HuH-7 (cell line): ENCODE measurements at regions not wholly inside any gene's neighbourhood (a gene's known extent, or its start where the extent isn't known, plus 50 kb on each side); places are given as distances from the start of the nearest gene placed in this dataset.

ENCODE experiments used
- DNase-seq: peaks from one replicate; pipeline ENCODE4 v3.0.0; 2011; ENCODE audit warnings: low spot score

DNA sequence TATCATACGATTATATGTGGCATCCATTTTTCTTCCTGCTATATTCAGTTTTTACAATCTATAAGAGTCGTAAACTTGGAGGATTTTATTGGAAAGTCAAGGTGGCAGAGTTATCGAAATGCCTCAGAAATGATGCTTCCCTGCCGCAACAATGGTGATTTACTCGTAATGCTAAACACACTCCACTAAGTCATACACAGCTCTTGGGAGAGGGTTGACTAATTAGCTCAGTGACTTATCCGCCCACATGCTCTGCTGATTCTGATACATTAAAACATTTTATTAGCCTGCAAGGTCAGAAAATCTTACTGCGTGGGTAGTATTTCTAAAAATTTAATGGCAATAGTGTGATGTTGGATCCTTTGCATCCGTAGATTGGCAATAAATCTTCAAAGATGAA is 420.1 kb downstream of the ARAP2 start:
- DNase-seq: no peak

- DNase-seq: no peak
These were observed 408.4 kb downstream of the ARAP2 start for GRCh38 chr4:35835893-35836292.

DNA sequence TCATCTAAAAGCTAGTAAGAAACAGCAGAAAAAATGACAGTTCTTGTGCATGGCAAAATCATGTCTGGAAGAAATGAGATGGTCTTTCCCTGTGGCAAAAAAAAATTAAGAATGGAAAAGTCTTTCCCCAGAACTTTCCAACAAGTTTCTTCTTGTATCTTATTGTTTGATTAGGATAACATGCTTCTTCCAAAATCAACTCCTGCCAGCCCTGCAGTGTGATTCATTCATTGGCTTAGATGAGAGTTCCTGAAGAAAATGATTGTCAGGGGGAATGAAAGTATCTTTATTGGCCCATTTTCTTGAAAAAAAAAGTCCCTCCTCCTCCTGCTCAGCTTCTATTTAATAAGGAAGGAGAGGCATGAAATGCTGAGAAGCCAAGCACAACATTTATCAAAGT is 407.7 kb downstream of the ARAP2 start:
- no peak for DNase-seq

DNA sequence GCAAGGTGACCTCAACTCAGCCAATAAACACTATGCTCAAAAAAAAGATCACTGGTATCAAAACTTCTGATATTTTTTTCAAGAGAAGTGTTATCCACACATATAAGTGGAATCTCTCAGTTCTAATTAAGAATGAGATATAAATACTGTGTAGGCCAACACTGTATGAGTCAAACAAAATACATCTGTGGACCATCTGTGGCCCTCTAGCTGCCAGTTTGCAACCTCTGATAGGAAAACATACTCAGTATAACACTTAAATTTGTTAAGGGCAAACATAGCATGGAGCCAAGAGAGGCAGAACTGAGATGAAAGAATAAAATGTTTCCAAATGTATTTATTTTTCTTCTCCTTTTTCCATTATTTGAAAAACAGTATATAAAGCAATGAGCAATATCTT is 377.3 kb downstream of the ARAP2 start:
- no peak for DNase-seq

DNA sequence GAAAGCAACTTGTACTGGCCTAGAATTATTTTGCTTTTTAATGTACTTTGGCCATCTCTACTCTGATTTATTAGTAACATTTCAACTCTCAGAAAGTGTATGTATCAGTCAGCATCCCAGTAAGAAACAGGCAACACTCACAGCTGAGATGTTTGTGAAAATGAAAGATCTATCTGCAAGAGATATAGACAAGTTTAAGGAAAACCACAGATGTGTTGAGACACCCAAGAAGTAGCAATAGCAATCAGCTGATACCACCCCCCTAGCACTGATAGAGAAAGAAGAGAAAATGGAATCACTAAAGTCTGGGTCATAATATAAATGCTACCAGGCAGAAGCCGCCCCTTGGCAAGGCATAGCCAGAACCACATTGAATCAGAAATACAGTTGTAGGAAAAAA is 372.0 kb downstream of the ARAP2 start:
- DNase-seq: no peak

DNA sequence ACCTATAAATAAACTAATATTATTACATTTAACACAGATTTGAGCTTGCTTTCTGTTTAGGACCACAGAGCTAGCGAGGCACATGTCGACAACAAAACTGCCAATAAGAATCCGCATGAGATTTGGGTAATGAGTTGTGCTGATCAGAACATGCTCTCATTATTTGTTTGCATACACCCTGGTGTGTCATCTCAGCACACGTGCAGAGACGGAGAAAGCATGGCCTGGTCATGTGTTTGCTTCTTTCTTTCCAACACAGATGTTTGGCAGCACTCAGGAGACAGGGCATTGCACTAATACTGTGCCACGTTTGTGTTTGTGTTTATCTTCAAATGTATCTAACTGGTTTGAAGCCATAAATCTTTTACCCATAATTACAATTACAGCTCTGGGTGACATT is 364.8 kb downstream of the ARAP2 start:
- no peak for DNase-seq

GRCh38 chr4:35883108-35883507 is 361.2 kb downstream of the ARAP2 start:
- DNase-seq: no peak

GRCh38 chr4:35884714-35885480 is 359.4 kb downstream of the ARAP2 start:
- no peak for DNase-seq

GRCh38 chr4:35897808-35898207 is 346.5 kb downstream of the ARAP2 start:
- no peak for DNase-seq

DNA sequence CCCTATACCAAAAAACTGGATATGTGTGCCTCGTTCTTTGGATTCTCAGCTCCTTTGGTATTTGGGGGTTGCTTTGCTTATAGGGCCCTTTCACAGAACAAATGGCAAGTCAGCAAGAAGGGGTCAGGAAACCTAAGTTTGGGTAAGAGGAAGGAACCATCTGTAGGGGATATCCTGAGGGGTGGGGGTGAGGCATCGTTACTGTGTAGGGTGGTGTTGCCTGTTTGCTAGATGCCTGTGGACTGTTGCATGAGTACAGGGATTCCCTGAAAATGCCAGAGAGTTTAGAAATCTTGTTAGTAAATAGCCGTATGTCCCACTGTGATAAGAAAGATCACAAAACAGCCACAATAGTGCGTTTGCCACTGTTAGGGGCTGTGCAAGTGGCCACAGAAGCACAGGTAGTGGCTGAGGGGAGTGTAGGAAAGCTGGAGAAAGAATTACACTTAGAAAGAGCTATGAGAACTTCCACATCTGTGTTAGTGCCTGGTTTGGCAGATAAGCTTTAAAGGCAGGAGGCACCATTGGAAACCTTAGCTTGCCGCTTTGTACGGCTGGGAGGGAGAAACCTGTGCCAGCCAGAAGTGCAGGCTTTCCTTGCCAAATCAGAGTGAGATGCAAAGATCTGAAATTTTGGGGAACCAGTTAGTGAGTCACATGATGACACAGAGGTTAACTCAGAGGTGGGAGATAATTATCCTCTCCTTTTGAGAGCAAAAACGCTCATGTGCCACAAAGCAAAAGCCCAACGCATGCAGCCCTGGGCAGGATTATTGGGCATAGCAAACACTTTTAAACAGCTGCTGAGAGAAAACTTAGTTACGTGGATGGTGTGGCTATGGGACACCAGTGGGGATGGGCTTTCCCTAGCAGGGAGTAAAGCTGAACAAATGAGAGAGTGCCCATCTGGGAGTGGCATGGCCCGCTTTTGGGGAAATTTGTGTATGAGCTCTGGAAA is 343.7 kb downstream of the ARAP2 start:
- DNase-seq: no peak

DNA sequence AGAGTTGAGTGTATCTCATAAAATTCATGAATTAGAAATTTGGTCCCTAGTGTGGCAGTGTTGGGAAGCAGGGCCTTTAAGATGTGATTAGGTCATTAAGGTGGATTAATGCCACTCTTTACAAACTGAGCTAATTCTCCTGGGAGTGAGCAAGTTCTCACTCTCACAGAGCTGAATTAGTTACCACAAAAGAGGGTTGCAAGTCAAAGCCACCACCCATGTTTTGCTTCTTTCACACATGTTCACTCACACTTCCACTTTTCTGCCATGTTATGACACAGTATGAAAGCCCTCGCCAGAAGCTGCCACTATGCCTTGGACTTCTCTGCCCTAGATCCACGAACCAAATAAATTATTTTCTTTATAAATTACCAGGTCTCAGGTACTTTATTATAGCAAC is 332.1 kb downstream of the ARAP2 start:
- no peak for DNase-seq

DNA sequence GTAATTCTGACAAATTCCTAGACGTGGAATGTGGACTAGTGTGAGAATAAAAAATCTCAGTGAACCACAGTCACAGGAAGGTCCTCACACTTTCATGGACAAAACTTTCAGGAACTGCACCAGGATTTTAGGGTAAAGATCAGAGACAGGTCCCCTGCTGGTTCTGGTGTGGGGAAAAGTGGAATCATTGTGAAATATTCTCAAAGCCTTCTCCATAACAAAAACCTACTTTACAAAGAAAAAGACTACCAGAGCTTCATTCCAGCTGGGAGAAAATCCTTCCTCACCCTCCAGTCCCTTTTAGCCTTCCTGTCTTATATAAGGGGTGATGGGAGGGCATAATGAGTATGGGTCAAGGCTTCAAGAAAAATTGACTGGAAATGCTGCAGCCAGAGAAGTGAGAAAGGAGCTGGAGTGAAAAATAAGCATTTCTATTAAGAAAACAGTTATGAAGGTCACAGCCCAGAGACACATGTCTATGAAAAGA is 325.8 kb downstream of the ARAP2 start:
- no peak for DNase-seq

DNA sequence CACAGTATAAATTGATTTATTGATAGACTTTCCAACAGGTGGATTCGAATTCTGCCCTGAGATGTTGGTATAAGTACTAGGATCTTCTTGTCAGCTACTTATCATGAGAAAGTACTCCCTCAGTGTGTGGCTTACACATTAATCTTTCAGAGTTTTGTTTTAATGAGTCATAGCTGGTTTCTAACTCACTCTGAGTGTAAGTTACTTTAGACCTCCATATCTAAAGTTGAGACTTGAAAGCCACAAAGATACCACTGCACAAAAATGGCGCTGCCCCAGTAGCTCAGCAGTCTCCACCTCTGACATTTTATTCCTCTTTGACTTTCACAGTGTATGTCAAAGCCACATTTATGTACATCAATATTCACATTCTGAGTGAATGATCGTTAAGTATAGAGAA is 318.5 kb downstream of the ARAP2 start:
- DNase-seq: no peak

GRCh38 chr4:35926788-35927187 is 317.5 kb downstream of the ARAP2 start:
- DNase-seq: no peak

DNA sequence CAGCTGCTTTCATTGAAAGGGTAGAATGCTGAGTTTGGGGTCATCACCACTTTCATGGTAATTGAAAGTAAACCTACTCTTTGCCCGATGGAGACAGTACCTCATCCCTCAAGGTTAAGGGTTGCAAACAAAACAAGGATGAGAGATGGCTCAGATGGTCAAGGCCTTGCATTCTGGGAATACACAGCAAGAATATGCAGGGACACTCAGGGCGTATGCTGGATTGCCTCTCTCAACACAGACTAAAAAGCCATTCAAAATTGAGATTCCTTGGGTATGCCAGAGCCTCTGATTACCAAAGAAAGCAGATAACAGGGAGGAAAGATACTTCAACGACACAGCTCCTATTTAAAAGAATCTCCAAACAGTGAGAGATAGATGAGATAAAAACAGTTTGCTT is 310.4 kb downstream of the ARAP2 start:
- no peak for DNase-seq

GRCh38 chr4:35934320-35934981 is 309.9 kb downstream of the ARAP2 start:
- peak; percentile 3 for DNase-seq

DNA sequence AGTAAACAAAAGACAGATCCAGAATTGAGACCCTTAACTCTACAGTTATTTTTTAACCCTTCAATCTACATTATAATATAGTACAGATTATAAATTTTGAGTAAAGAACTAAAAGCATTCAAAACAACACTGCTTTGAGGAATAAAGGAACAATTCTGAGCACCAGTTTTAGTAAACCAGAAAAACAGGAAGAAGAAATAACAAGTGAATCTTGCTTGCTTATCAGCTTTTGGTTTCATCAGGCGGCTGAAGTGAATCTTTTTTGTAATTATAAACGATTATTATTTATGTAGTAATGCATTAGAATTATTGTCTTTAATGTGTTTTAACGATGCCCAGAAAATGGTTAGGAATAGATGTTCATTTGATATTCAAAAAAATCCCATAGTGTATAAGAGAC is 305.4 kb downstream of the ARAP2 start:
- DNase-seq: no peak

DNA sequence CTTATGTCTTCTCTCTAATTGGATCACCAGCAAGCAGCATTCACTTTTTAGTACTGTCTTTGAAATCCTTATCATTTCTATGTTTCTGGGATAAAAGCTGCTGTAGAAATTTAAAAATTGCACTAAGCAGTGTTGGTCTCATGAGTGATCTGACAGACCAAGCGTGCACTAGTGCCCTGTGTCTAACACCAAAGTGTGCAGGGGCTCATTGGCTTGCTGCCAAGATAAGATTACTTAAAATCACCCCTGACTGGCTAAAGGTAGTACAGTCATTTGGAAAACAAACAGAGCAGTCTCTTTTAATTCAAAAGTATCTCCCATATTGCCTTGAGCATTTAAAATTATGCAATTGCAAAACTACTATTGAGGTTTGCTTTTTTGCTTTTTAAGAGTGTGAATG is 304.6 kb downstream of the ARAP2 start:
- DNase-seq: no peak

DNA sequence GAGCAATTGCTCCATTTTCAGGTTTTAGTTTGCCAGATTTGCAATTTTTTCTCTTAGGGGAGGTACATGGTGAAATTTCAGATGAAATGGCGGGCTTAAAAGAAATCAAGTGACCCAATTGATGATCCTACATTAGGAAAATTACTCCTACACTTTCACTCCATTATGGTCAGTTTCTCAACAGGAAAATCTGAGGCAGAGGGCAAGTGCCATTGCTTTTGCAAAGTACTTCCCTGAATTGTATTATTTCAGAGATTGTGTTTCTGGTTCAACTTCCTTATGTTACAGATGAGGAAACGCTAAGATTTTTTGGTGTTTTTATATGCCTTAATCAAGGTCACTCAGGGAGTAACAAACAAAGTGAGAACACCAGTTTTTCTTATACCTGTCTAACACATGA is 302.2 kb downstream of the ARAP2 start:
- no peak for DNase-seq

DNA sequence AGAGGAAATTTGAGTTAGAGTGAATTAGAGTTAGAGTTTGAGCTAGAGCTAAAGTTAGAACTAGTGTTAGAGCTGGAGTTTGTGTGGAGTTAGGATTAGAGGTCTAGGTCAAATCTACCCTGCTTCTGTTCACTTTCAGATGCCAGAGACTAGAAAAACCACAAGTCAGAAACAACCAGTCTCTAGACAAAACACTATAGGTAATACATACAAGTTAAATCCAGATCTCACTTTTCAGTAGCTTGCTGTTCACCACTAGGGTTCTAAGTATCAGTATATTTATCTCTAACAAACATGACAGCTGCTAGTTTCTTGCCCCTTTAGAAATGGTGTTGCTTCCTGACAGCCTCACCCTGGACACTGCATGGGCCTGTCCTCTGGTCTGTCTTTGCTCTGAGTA is 300.7 kb downstream of the ARAP2 start:
- no peak for DNase-seq

GRCh38 chr4:35948171-35948570 is 296.1 kb downstream of the ARAP2 start:
- DNase-seq: no peak

GRCh38 chr4:35950442-35950841 is 293.9 kb downstream of the ARAP2 start:
- DNase-seq: no peak

- no peak for DNase-seq
These were observed 291.6 kb downstream of the ARAP2 start for GRCh38 chr4:35952751-35953150.
